NCI-H82 treated with DMSO at 0.1 percent for 48 hours (cell line): ENCODE measurements at regions not wholly inside any gene's neighbourhood (a gene's known extent, or its start where the extent isn't known, plus 50 kb on each side); places are given as distances from the start of the nearest gene placed in this dataset.

Source experiments
- DNase-seq: peaks from one replicate; lab custom pipeline; 2025; ENCODE audit not compliant: unreplicated experiment; lab: John Stamatoyannopoulos, UW

DNA sequence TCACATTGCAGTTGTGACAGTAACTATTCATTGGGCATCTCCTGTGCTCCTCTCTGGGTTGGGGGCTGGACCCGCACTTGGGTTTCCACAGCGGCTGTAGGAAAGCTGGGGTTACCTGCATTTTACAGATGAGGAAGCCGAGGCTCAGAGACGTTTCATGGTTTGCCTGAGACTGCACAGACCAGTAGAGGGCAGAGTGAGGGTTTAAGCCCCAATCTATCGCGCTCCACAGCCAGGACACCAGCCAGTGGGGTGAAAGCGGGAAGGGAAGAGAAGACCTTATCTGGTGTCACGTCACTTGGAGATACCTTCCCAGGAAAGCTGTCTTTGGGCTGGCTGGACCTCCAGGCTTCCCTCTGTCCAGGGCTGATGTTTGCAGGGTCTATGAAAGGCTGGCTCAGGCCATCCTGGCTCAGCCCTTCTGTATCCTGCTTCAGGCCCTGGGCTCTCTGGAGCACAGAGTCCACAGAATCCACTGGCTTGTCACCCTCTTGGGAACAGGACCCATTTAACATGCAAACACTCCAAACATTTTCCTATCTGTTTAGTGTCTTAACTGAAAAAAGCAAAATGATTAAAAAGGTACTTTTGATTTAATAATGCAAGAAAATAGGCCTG, 167.7 kb downstream of the EMX2 start:
- no peak for DNase-seq

- DNase-seq: no peak
Observed at GRCh38 chr10:117716889-117717288, 174.3 kb downstream of the EMX2 start.

GRCh38 chr10:117718986-117719920, 176.7 kb downstream of the EMX2 start:
- no peak for DNase-seq

DNA sequence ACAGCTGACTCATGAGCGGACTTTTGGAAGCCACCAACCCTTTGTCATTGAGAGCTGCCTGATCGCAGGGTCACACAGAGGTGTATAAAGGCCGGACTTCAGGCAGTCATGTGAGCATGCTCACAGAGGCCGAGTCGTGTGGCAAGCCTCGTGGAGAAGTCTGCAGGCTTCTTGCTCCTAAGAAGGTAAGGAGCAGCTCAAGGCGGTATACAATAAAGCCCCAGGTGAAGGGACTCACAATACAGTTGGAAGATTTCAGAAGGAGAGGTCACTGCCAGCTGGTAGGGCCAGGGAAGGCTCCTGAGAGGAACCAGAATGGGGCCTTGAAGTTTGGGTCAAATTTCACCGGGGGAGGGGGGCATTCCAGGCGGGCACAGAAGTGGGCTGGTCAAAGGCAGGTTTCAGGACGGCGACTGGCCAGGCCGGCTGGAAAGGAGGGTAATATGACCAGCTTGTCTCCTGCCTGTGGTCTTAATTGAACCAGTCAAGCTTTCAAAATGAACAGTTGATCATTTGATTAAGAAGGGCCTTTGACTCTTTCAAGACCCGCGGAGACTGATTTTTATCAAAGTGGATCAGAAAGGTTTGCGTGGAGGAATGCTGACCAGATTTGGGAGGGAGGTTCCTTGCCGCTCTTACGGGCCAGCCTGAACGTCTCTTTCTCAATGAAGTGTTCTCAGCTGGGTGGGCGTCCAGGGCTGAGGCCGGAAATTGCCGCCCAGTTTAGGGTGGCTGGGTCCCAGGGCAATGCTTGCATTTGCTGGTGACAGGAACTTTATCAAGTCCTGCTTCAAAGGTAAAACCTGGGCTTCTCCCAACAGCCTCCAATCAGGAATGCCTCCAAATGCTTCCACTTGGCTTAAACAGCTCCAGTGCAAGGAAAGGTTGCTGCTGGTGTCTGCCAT, 178.6 kb downstream of the EMX2 start:
- DNase-seq: no peak

DNA sequence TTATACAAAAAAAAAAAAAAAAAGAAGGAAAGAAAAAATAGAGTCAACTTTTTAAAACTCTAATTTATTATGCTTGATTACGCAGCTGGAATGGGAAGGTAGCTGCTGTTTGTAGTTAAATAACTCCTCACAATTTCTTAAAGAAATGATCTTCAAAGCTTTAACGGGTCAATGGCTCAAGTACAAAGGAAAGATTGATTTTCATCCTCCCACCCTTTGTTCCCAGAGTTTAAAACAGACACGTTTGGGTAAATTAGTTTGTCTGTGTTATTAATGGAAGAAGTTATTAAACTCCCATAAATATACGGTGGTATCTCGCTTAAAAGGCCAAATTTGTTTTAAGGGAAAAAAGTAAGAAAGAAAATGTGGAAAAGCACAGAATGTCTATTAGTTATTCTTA, 179.3 kb downstream of the EMX2 start:
- DNase-seq: no peak

DNA sequence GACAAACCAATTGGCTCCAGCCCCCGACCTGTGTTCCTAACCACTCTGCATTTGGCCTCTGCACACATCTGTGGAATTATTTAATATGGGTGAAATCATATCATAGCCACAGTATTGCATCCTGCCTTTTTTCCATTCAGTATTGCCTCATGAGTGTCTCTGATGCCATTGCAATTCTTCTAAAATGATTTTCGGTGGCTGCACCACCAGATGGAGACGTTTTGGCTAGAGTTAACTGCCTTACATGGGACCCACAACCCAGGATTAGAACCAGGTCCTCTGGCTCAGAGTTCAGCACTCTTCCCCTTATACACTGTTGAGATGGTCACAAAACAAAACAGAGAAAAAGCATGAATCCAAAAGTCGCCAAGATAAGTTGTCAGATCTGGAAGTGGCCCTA, 180.8 kb downstream of the EMX2 start:
- no peak for DNase-seq

DNA sequence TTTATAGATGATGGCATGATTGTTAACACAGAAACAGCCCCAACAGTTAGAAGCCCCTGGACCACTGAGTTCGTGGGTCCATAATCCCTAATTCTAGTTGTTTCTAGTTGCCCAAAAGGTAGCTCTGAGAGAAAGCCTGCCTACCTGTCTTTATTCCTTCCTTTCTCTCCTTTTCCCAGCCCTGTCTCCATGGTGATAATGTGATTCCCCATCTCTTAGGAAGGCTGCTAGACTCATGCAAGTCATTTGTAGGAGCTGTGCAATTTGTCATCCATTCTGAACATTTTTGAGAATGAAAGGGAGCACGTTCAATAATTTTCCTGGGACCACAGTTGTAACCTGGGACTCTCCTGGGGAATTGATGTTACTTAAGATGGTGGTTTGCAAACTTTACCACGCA, 183.4 kb downstream of the EMX2 start:
- DNase-seq: no peak

GRCh38 chr10:117726596-117727295, 184.2 kb downstream of the EMX2 start:
- DNase-seq: no peak

GRCh38 chr10:117727421-117727820, 184.9 kb downstream of the EMX2 start:
- DNase-seq: no peak

DNA sequence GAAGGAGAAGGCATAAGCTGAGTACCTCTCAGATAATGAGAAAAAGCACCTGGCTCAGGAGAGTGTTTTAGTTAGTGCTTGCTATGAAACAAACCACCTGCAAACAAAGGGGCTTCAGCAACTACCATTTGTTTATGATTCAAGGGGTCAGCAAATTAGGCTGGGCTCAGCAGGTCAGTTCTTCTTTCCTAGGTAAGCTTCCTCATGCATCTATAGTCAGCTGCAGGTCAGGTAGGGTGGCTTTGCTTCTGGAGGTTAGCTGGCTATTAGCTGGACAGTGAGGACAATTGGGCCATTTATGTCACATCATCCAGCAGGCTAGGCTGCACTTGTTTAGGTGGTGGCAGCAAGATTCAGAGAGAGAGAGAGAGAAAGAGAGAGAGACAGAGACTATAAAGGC, 185.5 kb downstream of the EMX2 start:
- no peak for DNase-seq

- no peak for DNase-seq
Observed at GRCh38 chr10:117729156-117729555, 186.6 kb downstream of the EMX2 start.

DNA sequence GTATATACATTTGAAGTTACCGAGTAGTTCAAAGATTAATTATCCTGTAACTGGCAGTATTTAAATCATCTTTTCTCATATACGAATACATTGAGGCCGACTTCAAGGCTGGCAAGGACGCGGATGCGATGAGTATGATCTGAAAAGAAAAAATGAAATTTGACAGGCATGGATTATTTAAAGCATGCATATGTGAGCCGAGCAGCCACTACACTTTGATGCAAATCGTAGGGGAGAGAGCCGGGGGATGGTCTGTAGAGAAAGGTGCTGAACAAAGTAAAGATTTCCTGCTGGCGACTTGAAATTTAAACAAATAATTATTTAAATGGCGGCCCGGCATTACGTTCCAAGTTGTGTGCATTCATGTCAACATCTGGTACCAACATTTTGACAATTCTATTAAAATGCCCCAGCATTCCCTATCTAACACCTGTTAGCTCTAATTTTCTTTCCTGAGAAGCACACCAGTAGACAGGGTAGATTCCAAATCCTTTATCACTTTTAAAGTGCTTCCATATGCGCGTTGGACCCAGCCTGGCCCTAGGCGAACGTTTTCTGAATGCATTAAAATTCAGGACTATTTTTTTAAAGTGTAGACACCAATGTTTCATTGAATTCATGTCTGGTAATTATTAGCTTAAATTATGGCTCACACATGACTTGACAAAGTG, 188.7 kb downstream of the EMX2 start:
- DNase-seq: no peak

DNA sequence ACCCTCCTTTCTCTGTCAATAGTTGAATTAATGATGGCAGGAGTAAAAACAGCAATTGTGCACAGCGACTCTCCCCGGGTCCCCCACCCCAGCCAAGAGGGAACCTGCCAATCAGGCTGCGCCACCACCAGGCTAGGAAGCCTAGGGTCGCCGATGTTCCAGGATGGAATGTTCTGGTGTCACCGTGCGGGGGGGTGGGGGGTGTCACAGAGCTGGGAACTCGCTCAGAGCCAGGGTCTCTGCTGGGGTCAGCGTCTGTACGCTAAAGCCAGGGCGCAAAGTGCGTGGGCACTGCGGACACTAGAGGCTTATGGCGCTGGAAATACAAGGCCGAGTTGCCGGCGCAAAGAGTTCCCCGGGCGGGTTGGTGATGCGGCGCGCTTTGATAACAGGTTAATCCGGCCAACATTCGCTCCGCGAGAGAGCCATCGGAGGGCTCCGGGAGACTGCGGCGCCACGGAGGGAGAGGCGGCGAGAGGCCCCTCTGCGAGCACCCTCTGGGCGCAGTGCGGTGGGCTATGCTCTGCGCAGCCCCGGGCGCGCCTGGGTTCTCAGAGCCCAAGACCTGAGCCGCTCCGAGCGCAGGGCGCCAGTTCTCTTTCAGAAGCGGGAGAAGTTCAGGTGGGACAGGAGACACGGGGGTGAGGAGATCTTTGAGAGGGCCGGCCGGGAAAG, 192.3 kb downstream of the EMX2 start:
- DNase-seq: no peak

- no peak for DNase-seq
Observed at GRCh38 chr10:117736655-117737054, 194.1 kb downstream of the EMX2 start.

GRCh38 chr10:117740088-117740487, 197.5 kb downstream of the EMX2 start:
- DNase-seq: no peak

GRCh38 chr10:117740691-117741222, 198.2 kb downstream of the EMX2 start:
- no peak for DNase-seq

DNA sequence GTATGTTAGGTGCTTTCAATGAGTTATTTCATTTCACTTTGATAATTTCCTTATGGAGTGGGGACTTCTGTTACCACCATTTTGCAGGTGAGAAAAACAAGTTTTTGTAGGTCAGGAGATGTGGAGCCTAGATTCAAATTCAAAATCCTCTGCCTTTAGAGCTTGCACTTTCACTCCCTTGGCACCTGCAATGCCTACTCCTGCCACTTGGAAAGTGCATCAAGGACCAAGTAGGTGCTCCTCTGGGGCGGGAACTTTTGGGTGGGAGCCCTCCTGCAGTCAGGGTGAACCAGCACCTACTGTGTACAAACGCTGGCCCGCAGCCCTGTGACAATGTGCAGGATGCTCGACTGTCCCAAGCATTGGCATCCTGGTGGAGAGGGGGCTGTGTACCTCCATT, 199.0 kb downstream of the EMX2 start:
- no peak for DNase-seq

- no peak for DNase-seq
Observed at GRCh38 chr10:117743509-117743908, 201.0 kb downstream of the EMX2 start.

GRCh38 chr10:117745301-117745700, 202.8 kb downstream of the EMX2 start:
- DNase-seq: no peak
